Liver (tissue), 8 donors: ENCODE measurements at regions not wholly inside any gene's neighbourhood (a gene's known extent, or its start where the extent isn't known, plus 50 kb on each side); places are given as distances from the start of the nearest gene placed in this dataset.

Source experiments
- DNase-seq: peaks from one replicate; pipeline ENCODE4 v3.0.0-alpha.2; 2017; ENCODE audit warnings: low spot score
- H3K27ac ChIP-seq, 2 donors: one replicate each; pipeline ENCODE4 v1.7.0; 2013; ENCODE audit warnings: inconsistent platforms in 2 of 2, low read length in 2 of 2, control low read depth in 1 of 2, low read depth in 1 of 2, mild to moderate bottlenecking in 1 of 2
- H3K27me3 ChIP-seq, 4 donors: one replicate each; pipeline versions ENCODE4 v1.6.1 to v1.7.0; 2013; ENCODE audit warnings: low read length in 3 of 4, inconsistent platforms in 1 of 4, mild to moderate bottlenecking in 1 of 4, moderate library complexity in 1 of 4; ENCODE audit not compliant: control insufficient read depth in 4 of 4, insufficient read depth in 4 of 4
- H3K36me3 ChIP-seq, 4 donors: one replicate each; pipeline versions ENCODE4 v1.6.1 to v1.7.0; 2013; ENCODE audit warnings: low read length in 3 of 4, mild to moderate bottlenecking in 3 of 4, low read depth in 1 of 4, moderate library complexity in 1 of 4; ENCODE audit not compliant: control insufficient read depth in 4 of 4, insufficient read depth in 3 of 4
- H3K4me1 ChIP-seq, 4 donors: one replicate each; pipeline versions ENCODE4 v1.6.1 to v1.7.0; 2013; ENCODE audit warnings: low read length in 3 of 4, mild to moderate bottlenecking in 3 of 4, moderate library complexity in 1 of 4; ENCODE audit not compliant: control insufficient read depth in 4 of 4, insufficient read depth in 4 of 4
- H3K4me3 ChIP-seq, 3 donors: one replicate each; pipeline versions ENCODE4 v1.6.1 to v1.7.0; 2013; ENCODE audit warnings: low read length in 3 of 3, control low read depth in 1 of 3, low read depth in 1 of 3, mild to moderate bottlenecking in 1 of 3
- H3K9ac ChIP-seq, 2 donors: one replicate each; pipeline ENCODE4 v1.7.0; 2013; ENCODE audit warnings: low read length in 2 of 2, mild to moderate bottlenecking in 2 of 2, moderate library complexity in 2 of 2, control low read depth in 1 of 2, low read depth in 1 of 2
- H3K9me3 ChIP-seq, 4 donors: one replicate each; pipeline versions ENCODE4 v1.6.1 to v1.7.0; 2013; ENCODE audit warnings: low read length in 3 of 4; ENCODE audit not compliant: control insufficient read depth in 4 of 4
- ATF3 ChIP-seq: IDR thresholded peaks from 2 replicates; pipeline ENCODE4 v1.6.1; 2016; ENCODE audit warnings: antibody characterized with exemption
- CTCF ChIP-seq: fragments of 150-350 bp; IDR thresholded peaks from 2 replicates; pipeline ENCODE4 v1.5.1; 2017; ENCODE audit warnings: improper control_type of control experiment, low read depth, low read length; ENCODE audit not compliant: missing input control
- FOXA2 ChIP-seq: IDR thresholded peaks from 2 replicates; pipeline ENCODE4 v1.6.1; 2016; ENCODE audit warnings: antibody characterized with exemption
- GABPA ChIP-seq, 2 donors: IDR thresholded peaks in 1 of 2; conservative IDR thresholded peaks in 1 of 2; 2 replicates each; pipeline ENCODE4 v1.6.1; 2016; ENCODE audit warnings: antibody characterized with exemption in 2 of 2, mild to moderate bottlenecking in 1 of 2, moderate library complexity in 1 of 2
- HNF4A ChIP-seq, 2 donors: conservative IDR thresholded peaks; 2 replicates each; pipeline ENCODE4 v1.6.1; 2016; ENCODE audit warnings: antibody characterized with exemption in 2 of 2, mild to moderate bottlenecking in 2 of 2
- HNF4G ChIP-seq: IDR thresholded peaks from 2 replicates; pipeline ENCODE4 v1.6.1; 2016; ENCODE audit warnings: antibody characterized with exemption
- MAX ChIP-seq: IDR thresholded peaks from 2 replicates; pipeline ENCODE4 v1.6.1; 2016; ENCODE audit warnings: antibody characterized with exemption
- NR2F2 ChIP-seq: IDR thresholded peaks from 2 replicates; pipeline ENCODE4 v1.6.1; 2016; ENCODE audit warnings: antibody characterized with exemption
- RAD21 ChIP-seq, 2 donors: IDR thresholded peaks; 2 replicates each; pipeline ENCODE4 v1.6.1; 2016; ENCODE audit warnings: antibody characterized with exemption in 2 of 2, mild to moderate bottlenecking in 2 of 2
- REST ChIP-seq: IDR thresholded peaks from 2 replicates; pipeline ENCODE4 v1.6.1; 2016; ENCODE audit warnings: antibody characterized with exemption, mild to moderate bottlenecking
- SP1 ChIP-seq: IDR thresholded peaks from 2 replicates; pipeline ENCODE4 v1.6.1; 2018; ENCODE audit warnings: antibody characterized with exemption, mild to moderate bottlenecking
- YY1 ChIP-seq: IDR thresholded peaks from 2 replicates; pipeline ENCODE4 v1.6.1; 2016; ENCODE audit warnings: antibody characterized with exemption, mild to moderate bottlenecking
- ZBTB33 ChIP-seq: IDR thresholded peaks from 2 replicates; pipeline ENCODE4 v1.6.1; 2016; ENCODE audit warnings: antibody characterized with exemption
- WGBS: extraction: QIAGEN DNeasy Blood & Tissue Kit; methylation state at CpG from one replicate; pipeline ENCODE4 v1.1.7; 2013; 5-methylcytosine and 5-hydroxymethylcytosine counted together
- donor health status: healthy.
- donor health status: healthy.
- donor health status: healthy.
- donor health status: healthy.
- donor health status: healthy.

- no peak overlapping the region for H3K27ac ChIP-seq
- H3K9me3 ChIP-seq = no peaks in the 10 kb centered on the region
- DNase-seq = no peak
- H3K9ac ChIP-seq = no peak overlapping the region
- WGBS = 57% methylated on average over 2 of the region's 2 CpGs
- no peaks in the 10 kb centered on the region for H3K4me1 ChIP-seq
- H3K27me3 ChIP-seq = no peaks in the 10 kb centered on the region
- H3K36me3 ChIP-seq = no peaks in the 10 kb centered on the region
- no peak for TF ChIP-seq CTCF
- no peak for TF ChIP-seq GABPA (IDR thresholded peaks at IDR 0.05 in 1 of 2, conservative IDR thresholded peaks at IDR 0.05 in 1 of 2)
- no peak for TF ChIP-seq REST
- no peak overlapping the region for H3K4me3 ChIP-seq
Measured at GRCh38 chr6:95081231-95081630, 496.1 kb upstream of the MANEA start.

GRCh38 chr6:95081949-95082348, 495.4 kb upstream of the MANEA start:
- Histone ChIP-seq H3K4me3 (no peak overlapping the region), H3K9me3 (no peaks in the 10 kb centered on the region), H3K27me3 (no peaks in the 10 kb centered on the region), H3K27ac (no peak overlapping the region), H3K36me3 (no peaks in the 10 kb centered on the region), H3K9ac (no peak overlapping the region), H3K4me1 (no peaks in the 10 kb centered on the region)
- WGBS = 77% methylated on average over 2 of the region's 2 CpGs
- DNase-seq = no peak
- TF ChIP-seq HNF4G (no peak), FOXA2 (no peak), ZBTB33 (no peak), CTCF (no peak), NR2F2 (no peak)

GRCh38 chr6:95083506-95083905, 493.8 kb upstream of the MANEA start:
- H3K9ac ChIP-seq = no peak overlapping the region
- no peaks in the 10 kb centered on the region for H3K36me3 ChIP-seq
- no peaks in the 10 kb centered on the region for H3K27me3 ChIP-seq
- 86% methylated on average over 12 of the region's 12 CpGs for WGBS
- H3K4me3 ChIP-seq = no peak overlapping the region
- no peak overlapping the region for H3K27ac ChIP-seq
- no peak for DNase-seq
- H3K9me3 ChIP-seq = no peaks in the 10 kb centered on the region
- peaks cover 0 to 12% (median 3%) of the 10 kb centered on the region in 4 donors for H3K4me1 ChIP-seq
- TF ChIP-seq ATF3 (no peak), RAD21 (IDR thresholded peaks at IDR 0.05) (no peak), HNF4A (conservative IDR thresholded peaks at IDR 0.05) (no peak), ZBTB33 (no peak), YY1 (no peak), MAX (no peak), SP1 (no peak)
